GM19193 (cell line): ENCODE measurements at regions not wholly inside any gene's neighbourhood (a gene's known extent, or its start where the extent isn't known, plus 50 kb on each side); places are given as distances from the start of the nearest gene placed in this dataset.

Experiments used
- POLR2A ChIP-seq: IDR thresholded peaks from 4 replicates; pipeline ENCODE4 v1.6.1; 2011; ENCODE audit not compliant: insufficient read depth, insufficient read length; ENCODE audit errors: extremely low read depth

GRCh38 chr2:120819720-120820210 is 84.1 kb downstream of the GLI2 start:
- no peak for TF ChIP-seq POLR2A

GRCh38 chr2:120820263-120820952 is 84.7 kb downstream of the GLI2 start:
- TF ChIP-seq POLR2A = no peak

- TF ChIP-seq POLR2A = no peak
Measured at GRCh38 chr2:120820953-120821279, 85.2 kb downstream of the GLI2 start.

GRCh38 chr2:120821446-120822160 is 85.9 kb downstream of the GLI2 start:
- no peak for TF ChIP-seq POLR2A

GRCh38 chr2:120822933-120823332 is 87.3 kb downstream of the GLI2 start:
- TF ChIP-seq POLR2A = no peak

GRCh38 chr2:120823551-120823950 is 87.9 kb downstream of the GLI2 start:
- no peak for TF ChIP-seq POLR2A

- no peak for TF ChIP-seq POLR2A
Measured at GRCh38 chr2:120824246-120824645, 88.6 kb downstream of the GLI2 start.

- TF ChIP-seq POLR2A = no peak
Measured at GRCh38 chr2:120825370-120826259, 89.9 kb downstream of the GLI2 start.

GRCh38 chr2:120826260-120826648 is 90.6 kb downstream of the GLI2 start:
- TF ChIP-seq POLR2A = no peak

- no peak for TF ChIP-seq POLR2A
Measured at GRCh38 chr2:120826716-120827410, 91.2 kb downstream of the GLI2 start.

GRCh38 chr2:120828066-120828465 is 92.4 kb downstream of the GLI2 start:
- TF ChIP-seq POLR2A = no peak

- TF ChIP-seq POLR2A = no peak
Measured at GRCh38 chr2:120828829-120829632, 93.4 kb downstream of the GLI2 start.

- no peak for TF ChIP-seq POLR2A
Measured at GRCh38 chr2:120829633-120830025, 94.0 kb downstream of the GLI2 start.
